ENCODE measurements at regions not wholly inside any gene's neighbourhood (a gene's known extent, or its start where the extent isn't known, plus 50 kb on each side); places are given as distances from the start of the nearest gene placed in this dataset.

DNA sequence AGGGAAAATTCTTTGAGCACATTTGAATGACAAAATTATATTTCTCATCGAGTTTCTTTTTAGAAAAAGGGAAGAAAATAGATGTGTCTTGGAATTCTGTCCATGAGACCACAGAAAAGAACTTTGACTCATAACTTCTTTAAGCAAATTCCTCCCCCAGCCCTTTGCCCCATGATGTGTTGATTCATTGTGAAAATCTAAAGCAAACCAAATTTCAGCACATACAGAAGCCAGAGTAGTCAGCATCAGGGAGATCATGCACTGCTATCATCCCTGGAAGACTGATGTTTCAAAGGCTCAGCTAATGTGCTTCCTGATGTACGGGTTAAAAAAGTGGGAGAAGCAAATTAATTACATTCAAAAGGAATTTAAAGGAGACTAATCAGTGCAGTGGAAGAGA, 159.7 kb downstream of the FAT3 start:
- DNase-seq (ENCODE audit: low read depth) = no peak

DNA sequence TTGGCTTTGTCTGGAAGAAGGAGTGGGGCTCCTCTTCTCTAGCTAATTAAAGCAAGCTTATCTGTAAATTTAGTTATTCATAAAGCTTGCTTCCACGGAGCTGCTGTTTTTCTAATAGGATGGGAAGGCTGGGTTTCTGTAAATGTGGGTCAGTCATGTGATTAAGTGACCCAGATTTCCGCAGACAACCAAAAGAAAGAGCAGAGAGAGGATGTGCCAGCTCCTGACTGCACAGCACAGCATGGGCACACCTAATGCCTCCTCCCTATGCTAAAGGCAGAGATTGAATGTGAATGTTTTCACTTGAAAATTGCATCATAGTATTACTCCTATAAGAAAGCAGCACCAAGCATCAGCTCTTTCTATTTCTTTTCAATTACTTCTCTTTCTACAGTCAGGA, 160.2 kb downstream of the FAT3 start:
- DNase-seq (ENCODE audit: low read depth) = no peak

DNA sequence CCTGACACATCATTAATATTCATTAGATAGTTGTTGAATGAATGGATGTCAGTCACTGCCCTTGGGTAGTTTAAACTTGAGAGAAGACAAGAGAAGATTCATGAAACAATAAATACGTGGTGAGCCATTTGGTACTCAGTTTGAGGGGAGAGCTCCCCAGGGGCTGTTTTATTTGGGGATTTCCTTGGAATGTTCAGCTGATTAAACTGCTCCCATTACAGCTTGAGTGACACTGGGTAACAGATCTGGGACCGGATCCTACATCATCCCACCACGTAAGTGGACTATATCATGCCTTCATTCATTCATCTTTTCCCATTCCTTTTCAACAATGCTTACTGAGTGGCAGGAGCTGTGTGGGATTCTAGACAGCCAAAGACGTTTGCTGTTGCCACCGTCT, 162.0 kb downstream of the FAT3 start:
- DNase-seq (ENCODE audit: low read depth) = no peak

DNA sequence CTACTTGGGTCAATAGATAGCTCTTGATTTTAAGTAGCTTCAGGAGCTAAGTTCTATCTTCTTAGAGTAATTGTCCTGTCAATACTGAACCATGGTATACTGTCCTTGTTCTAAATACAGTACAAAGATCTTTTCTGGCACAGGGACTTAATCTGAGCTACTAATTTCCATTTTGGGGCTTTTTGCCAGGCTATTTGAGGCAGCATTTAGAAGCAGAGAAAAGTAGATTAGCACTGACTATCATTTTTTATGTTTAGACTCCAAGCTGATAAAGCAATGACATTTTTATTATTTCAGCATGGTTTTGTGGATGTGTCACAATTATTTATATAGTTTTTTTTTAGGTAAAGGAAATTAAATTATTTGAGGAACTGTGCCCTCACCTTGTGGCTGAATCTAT, 163.2 kb downstream of the FAT3 start:
- no peak for DNase-seq (ENCODE audit: low read depth)

DNA sequence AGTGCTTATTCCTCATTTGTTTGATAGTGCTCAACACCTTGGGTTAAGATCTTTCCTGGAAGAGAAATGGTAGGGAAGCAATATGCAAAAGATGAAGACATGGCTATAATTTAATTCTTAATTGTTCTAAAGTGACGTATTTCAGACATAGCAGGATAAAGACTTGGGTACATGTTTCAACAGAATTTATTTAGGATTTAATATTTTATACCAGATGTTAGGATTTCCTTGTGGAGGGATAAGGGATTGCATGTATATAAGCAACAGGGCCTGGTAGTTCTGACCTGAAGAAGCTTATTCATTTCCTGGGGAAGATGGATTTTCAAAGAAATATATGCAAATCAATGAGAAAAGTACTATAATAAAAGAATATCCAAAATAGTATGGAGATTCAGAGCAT, 163.8 kb downstream of the FAT3 start:
- DNase-seq (ENCODE audit: low read depth) = no peak

DNA sequence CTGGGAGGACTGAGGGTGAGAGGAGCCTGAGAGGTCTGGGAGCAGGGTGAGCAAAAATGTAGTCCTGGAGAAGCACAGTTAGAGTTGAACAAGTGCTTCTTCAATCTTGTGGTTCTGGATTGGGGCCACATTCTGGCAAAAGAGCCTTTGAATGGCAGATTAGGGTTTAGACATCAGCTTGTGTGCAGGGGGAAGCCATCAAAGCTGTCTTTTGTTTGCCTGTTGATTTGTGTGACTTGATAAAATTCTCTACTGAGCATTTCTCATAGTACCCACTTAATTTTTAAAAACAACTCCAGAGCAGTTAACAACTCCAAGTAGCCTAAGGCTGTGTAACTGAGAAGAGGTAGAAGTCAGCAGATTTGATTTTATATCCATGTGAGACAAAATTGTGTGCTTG, 166.2 kb downstream of the FAT3 start:
- DNase-seq (ENCODE audit: low read depth) = no peak

DNA sequence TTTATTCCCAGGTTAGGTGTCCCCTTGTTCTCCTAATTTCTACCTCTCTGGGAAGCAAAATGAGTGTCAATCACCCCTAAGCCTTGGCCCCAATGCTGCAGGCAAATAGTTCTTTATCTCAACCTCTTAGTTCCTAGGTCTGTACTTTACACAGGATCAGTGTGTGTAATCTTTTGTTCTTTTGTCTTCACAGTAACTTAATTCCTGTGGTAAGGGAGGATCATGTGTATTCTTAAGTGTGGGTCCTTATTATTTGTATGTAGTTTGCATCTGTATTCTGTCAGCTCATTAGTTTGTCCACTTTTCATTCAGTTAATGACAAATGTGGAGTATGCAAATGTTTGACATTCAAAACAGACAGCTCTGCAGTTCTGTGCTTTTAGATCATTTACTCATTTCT, 166.7 kb downstream of the FAT3 start:
- no peak for DNase-seq (ENCODE audit: low read depth)

DNA sequence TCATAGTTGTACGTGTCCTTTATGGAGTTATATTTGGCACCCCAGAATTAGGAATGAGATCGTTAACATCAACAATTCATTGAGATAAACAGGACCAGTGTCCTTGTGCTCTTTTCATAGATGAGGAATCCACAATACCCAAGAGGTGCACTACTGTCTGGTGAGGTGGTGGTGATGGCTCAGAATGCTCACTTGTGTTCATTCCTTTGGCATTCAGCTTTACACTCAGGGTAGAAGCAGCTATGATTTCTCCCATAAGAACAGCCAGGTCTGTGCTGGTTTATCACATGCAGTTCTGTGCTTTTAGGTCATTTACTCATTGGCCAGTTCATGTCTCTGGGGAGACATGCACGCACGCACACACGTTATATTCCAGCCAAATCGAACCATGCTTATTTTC, 167.2 kb downstream of the FAT3 start:
- DNase-seq (ENCODE audit: low read depth) = no peak

DNA sequence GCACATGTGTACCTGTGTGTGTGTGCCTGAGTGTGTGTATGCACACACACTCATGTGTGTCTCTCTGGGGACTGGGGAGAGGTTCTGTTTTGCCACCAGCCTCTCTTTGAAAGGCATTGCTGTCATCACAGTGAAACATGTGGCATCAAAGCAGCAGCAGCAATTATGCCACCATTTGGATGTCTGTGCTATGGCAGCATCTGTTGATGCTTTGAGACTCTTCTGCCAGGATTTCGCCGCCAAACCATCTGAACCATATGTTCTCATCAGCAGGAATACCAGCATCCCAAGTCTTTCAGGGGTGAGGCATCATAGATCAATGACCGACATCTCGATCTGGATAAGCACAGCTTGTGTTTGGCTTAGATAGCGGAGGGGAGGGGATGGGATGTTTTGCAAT, 168.6 kb downstream of the FAT3 start:
- no peak for DNase-seq (ENCODE audit: low read depth)

DNA sequence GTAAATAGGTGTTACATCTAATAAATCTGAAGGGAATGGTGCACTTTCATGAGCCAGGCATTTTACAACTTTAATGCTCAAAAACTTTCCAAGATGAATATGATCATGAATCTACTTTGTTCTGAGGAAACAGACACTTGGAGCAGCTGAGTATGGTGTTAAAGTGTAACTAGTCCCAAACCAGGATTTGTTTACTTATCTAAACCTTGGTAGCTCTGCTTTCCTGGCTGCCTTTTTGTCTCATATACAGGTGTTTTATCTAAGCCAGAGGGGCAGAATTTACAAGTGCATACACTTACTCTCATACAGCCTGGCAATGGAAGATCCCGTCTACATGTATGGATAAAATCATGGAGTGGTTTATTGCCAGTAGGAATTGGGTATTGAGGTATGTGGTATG, 171.5 kb downstream of the FAT3 start:
- DNase-seq (ENCODE audit: low read depth) = no peak

DNA sequence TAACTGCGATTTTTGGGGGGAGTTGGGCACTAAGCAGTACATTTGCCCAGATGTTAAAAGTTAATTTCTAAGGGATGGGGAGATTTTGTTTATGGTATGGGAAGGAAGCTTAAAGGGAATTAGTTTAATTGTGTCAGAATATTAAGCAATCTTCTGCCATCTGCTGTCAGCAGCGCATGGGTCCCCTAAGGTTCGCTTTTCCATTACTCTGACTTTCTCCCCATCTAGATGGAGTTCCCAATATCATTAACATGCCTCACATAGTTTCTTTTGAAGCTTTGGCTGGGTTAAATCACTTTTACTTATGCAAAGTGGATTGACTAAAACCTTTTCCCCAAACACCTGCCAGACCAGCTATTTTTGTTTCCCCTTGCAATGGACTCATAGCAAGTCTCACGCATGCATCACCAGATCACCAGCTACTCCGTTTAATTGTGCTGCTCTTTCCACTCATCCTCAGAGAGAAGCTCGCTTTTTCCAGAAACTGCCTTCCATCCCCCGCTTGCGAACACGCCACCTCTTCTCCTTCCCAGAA, 172.7 kb downstream of the FAT3 start:
- no peak for DNase-seq (ENCODE audit: low read depth)

DNA sequence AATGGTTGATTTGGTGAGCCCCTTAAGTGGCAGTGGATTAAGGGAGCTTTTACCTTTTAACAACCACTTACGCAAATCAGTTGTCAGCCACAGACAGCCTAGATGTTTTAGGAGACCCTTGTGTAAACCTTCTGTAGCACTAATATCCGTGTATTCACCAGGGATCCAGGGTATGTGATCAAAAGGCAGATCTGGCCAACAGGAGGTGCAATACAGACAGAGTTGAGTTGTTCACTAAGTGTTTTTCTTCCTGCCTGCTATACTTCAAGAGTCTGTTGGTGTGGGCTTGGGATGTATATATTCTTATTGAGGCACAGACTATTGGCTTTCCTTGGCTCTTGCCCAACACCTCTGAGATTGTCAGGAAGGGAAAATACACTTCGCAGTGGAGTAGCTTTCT, 175.1 kb downstream of the FAT3 start:
- DNase-seq (ENCODE audit: low read depth) = no peak

DNA sequence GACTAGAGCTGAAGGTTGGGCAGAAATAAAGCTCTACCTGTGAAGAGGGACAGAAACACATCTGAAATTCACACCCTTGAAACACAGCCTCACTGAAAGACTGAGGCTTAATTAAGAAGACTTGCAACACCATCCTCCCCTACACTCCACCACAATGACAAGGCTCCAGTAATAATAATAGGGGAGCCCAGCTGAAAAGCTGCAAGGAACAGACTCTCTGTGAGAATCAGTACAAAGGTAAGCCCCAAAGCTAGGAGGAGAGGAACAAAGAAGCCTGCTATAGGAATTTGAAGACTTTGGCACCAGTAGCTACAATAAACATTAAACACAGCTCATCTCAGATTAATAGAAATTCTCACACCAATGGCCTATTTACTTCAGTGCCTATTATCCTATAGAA, 176.9 kb downstream of the FAT3 start:
- DNase-seq (ENCODE audit: low read depth) = no peak

DNA sequence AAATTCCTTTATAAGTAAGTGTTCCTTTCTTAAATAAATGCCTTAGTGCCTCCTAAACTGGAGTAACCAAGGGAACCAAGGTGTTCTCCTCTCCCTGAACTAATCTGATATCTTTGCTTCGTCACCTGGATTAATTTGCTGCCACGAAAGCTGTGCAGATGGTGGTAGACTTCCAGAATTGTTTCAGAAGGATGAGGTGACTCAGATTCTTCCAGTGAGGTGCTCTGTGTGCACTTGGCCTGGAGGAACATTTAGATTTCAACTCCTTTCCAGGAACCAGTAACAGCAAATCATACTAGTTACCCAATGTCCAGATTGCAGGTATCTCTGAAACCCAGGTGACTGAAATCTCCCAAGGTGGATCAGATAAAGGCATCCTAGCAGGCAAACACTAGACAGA, 181.9 kb downstream of the FAT3 start:
- no peak for DNase-seq (ENCODE audit: low read depth)

DNA sequence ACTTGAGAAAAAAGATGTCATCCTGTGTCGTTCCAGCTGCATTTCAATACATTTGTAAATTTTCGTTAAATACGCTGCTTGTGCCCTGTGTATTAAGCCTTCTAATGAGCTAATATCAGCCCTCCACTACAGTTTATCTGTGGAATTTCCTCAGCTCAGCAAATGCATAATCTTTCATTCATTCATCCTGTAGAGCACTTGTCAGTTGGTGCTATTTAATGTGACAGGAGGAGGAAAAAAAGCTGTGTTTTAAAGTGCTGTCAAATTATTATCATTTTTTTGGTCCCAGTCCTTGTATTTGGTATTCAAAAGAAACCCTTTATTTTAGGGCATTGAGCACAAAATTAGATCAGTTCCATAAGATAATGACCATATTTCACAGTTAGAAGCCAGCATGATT, 184.7 kb downstream of the FAT3 start:
- no peak for DNase-seq (ENCODE audit: low read depth)

DNA sequence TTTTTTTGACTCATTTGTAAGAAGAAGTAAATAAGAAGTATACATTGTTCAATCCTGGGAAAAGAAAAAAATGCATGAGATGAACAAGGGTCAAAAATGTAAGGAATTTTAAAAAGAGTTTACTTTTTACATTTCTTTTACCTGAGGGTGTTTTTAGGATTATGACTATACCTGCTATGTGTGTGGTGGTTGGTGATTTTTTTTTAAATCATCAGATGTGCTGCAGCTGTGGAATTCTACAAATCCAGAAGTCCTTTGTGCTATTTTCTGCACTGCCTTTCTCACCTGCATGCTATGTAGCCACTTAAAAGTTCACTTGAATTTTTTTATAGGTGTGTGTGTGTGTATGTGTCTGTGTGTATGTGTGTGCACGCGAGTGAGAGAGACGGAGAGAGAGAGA, 185.3 kb downstream of the FAT3 start:
- DNase-seq (ENCODE audit: low read depth) = no peak

DNA sequence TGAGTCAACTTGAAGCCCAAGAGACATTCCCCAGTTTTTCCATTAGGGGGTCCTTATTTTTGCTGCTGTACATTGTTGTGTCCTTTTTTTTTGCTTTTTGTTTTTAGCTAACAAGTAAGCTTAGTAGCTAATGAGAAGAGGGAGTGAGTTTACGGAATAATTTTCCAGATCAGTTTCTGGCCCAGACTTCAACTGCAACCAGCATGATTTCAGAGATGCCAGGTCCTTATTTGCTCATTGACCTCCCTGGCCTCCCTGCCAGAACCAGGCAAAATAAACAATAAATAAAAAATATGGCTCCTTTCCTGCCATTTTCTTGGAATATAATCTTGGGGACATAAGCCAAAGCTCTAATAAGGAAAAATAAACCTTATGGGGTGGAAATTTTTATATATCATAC, 185.9 kb downstream of the FAT3 start:
- no peak for DNase-seq (ENCODE audit: low read depth)

DNA sequence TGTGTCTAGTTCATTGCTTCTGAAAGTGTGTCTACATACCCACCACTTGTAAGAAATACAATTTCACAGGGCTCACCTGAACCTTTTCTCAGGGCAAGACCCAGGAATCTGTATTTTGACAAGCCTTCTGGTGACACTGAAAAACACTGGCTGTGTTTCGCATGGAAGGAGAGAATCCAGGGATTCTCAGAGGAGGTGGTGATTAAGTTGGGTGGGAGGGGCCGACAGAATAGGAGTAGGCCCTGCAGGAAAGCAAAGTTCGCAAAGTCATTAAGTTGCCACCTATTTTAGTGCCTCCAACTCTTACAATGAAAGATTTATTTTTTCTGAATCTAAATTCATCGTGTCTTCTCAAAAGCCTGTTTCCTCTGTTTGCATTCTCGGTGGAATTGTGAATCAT, 186.8 kb downstream of the FAT3 start:
- DNase-seq (ENCODE audit: low read depth) = no peak

DNA sequence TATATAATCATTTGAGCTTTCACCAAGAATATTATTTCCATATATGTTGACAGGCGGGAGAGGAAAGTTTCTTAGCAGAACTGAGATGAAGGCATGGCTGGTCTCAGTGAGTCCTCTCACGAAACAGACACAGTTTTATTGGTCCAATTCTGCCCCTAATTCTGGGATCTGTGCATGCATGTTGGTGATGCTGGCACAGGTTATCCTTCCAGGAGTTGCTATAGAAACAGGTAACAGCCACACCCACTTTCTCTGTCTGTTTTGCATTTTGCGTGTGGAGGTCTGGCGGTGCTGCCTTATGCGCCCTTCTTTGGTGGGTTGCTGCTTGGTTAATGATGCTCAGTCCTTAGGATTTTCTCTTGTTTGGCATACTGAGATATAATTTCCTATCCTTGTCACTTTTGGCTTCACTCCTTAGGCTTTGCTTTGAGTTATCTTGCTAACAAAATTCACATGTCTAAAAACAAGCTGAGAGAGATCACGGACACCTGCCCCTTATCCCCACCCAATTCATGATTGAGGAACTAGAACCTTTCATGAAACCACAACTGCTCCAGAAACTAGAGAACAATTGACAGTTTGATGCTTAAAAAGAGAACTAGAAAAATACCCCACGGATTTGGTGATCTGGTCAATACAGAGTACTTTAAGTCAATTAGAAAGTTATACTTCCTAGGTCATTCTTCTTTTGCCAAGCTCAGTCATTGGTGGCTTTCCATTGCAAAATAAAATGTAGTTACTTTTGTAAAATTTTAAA, 189.3 kb downstream of the FAT3 start:
- no peak for DNase-seq (ENCODE audit: low read depth)

DNA sequence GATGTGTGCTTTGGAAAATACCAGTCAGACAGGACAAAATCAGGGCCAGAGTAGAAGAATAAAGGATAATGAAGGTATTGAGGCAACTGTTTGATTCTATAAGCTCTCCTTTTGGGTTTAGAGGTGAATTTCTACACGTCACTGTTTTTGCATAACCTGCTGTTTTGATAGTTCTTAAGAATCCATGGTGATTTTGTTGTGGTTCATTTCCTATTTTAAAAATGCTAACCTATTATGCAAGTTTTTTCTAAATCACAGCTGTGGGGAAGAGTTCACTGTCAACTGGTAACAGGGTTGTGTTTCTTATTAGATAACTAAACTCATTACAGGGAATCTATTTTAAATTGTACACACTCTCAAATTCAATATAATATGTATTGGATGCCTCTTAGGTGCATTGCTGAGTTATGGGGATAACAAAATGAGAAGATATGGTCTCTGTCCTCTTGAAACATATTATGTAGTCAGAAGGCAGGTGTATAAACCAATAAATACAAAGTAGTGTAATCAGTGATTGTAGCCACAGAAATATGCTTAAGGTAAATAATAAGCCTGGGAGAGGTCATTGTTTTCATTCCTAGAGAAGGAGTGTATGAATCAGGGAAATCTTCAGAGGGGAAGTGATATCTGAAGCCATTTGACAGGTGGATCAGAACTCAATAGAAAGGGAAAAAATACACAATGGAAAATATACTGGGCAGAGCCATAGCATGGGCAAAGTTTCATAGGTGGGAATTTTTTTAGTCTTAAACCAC, 192.5 kb downstream of the FAT3 start:
- no peak for DNase-seq (ENCODE audit: low read depth)

DNA sequence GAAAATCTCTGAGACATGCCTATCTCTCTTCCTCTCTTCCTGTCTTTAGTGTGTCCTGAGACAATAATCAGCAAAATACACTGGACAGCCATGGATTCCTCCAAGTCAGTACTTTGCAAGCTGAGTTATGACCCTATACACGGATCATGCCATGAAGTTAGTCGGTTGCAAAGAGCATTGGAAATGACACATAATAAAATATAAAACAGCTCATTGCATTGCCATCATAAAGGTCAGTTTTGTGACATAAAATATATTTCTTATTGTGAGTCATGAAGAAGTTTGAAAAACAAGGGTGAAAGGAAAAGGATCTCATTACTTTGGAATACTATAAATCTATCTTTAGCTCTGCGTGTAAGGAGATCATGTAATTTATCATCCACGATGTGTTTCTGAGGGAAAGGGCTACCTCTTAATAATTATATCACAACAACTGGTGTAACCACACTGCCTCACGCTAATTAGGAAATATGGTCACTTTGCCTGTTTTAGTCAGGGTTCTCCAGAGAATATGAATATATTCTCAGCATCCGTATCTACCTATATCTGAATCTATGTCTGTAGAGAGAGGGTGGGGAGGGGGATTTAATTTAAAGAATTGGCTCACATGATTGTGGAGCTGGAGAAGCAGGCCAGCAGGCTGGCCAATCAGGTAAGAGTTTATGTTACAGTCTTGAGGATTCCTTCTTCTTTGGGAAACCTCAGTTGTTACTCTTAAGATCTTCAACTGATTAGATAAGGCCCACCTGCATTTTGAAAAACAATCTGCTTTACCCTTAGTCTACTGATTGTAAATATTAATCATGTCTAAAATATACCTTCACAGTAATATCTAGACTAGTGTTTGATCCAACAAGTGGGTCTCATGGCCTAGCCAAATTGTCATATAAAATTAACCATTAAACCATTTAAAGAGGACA, 198.8 kb downstream of the FAT3 start:
- no peak for DNase-seq (ENCODE audit: low read depth)

DNA sequence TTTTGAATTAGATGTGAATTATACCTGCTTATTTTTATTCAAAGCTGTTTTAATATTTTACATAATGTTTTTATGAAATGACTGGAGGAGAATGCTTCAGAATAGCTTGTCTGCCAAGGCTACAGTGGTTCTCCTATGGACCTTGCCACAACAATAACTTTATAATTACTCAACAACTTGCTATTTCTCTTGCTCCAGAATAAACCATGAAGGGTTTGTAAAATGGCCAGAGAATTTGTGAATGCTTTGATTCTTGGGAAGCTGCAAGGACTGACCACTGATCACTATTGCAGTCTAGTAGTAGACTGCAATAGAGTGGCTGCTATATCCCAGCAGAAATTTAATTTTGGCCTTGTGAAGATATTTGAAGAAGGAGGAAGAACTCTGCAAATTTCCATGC, 199.7 kb downstream of the FAT3 start:
- DNase-seq (ENCODE audit: low read depth) = no peak

DNA sequence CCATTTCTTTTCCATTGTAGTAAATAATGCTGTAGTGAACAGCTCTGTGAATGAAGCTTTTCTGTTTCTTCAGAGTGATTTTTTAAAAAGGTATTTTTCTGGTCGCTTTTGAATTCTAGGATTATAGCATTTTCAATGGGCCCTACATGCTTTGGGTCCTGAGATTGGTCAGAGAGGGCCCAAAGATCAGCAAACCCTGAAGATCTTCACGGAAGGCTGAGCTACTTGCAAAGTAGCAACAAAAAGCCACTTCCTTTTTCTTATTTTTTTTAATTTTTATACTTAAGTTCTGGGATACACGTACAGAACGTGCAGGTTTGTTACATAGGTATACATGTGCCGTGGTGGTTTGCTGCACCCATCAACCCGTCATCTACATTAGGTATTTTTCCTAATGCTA, 200.5 kb downstream of the FAT3 start:
- no peak for DNase-seq (ENCODE audit: low read depth)
